K562 (cell line): ENCODE measurements at regions not wholly inside any gene's neighbourhood (a gene's known extent, or its start where the extent isn't known, plus 50 kb on each side); places are given as distances from the start of the nearest gene placed in this dataset.

Experiments used
- ATAC-seq: fragments of 200-7000 bp; cut with Tn5 transposase; 3 replicates; pipeline ENCODE4 v1.9.1; 2020; ENCODE audit warnings: moderate library complexity
- BruUV-seq: library from RNA; stranded (reverse); fragments of 400-500 nt; replicated peaks from 2 replicates; lab custom pipeline; 2021; lab: Mats Ljungman, UMichigan
- CTCF ChIA-PET: fragments of 300-600 bp; formaldehyde crosslinking; extraction: SDS; loops from one replicate; lab custom pipeline; 2021; ENCODE audit warnings: low intra/inter-chr PET ratio; lab: Yijun Ruan, JAX
- POLR2A ChIA-PET: fragments of 300-600, 350-650 bp; sonication (Branson Sonifier 250); formaldehyde crosslinking; extraction: SDS; loops from one replicate; lab custom pipeline; 2021; ENCODE audit warnings: antibody characterized with exemption, inconsistent platforms; lab: Yijun Ruan, JAX
- DNase-seq, 4 experiments: peaks; one replicate each; pipeline versions ENCODE4 v3.0.0 to v3.0.0-alpha.2; 2011 to 2018; ENCODE audit warnings: low spot score in 3 of 4, mixed read lengths in 3 of 4; ENCODE audit errors: extremely low read depth in 1 of 4
- FAIRE-seq: peaks from 2 replicates; lab custom pipeline; 2011; peaks lifted over from hg19 to GRCh38; lab: Jason Lieb, UNC
- H2AFZ ChIP-seq: 2 replicates; pipeline ENCODE4 v1.6.0; 2011; ENCODE audit warnings: low read depth, low read length, control low read depth, inconsistent platforms
- H3K27ac ChIP-seq: fragments of 200-600 bp; 3 replicates; pipeline ENCODE4 v1.8.0; 2011; ENCODE audit warnings: low read depth, mild to moderate bottlenecking, control low read depth, inconsistent platforms, low read length, moderate library complexity, mixed read lengths; ENCODE audit errors: extremely low read depth
- H3K27me3 ChIP-seq, 2 experiments: fragments of 300-600 bp in 1 of 2; 2 replicates in 1 of 2; 3 replicates in 1 of 2; pipeline versions ENCODE4 v1.6.0 to v1.8.0; 2011; ENCODE audit warnings: inconsistent platforms in 2 of 2, low read length in 2 of 2, mild to moderate bottlenecking in 1 of 2, mixed read lengths in 1 of 2, moderate library complexity in 1 of 2; ENCODE audit not compliant: control insufficient read depth in 2 of 2, insufficient read depth in 2 of 2
- H3K36me3 ChIP-seq: fragments of 300-600 bp; 3 replicates; pipeline ENCODE4 v1.8.0; 2011; ENCODE audit warnings: mild to moderate bottlenecking, low read length, inconsistent platforms; ENCODE audit not compliant: control insufficient read depth, insufficient read depth
- H3K4me1 ChIP-seq, 2 experiments: fragments of 200-600 bp in 1 of 2; replicated peaks in 1 of 2; 2 replicates in 1 of 2; 3 replicates in 1 of 2; pipeline versions ENCODE4 v1.5.1 to v1.8.0; 2011; ENCODE audit warnings: inconsistent platforms in 2 of 2, low read length in 2 of 2, mild to moderate bottlenecking in 1 of 2, mixed read lengths in 1 of 2, moderate library complexity in 1 of 2; ENCODE audit not compliant: control insufficient read depth in 2 of 2, insufficient read depth in 2 of 2
- H3K4me2 ChIP-seq: 2 replicates; pipeline ENCODE4 v1.6.1; 2011; ENCODE audit warnings: low read length, control low read depth, inconsistent platforms, mixed read lengths; ENCODE audit not compliant: insufficient read depth
- H3K4me3 ChIP-seq: fragments of 200-600 bp; sonication (generic), shearing (Covaris generic); 2 replicates; pipeline ENCODE4 v1.5.1; 2016; ENCODE audit warnings: control low read depth, inconsistent platforms
- H3K79me2 ChIP-seq: fragments of 200-600 bp; 3 replicates; pipeline ENCODE4 v1.8.0; 2011; ENCODE audit warnings: low read length, inconsistent platforms; ENCODE audit not compliant: control insufficient read depth, insufficient read depth
- H3K9ac ChIP-seq, 2 experiments: 2 replicates each; pipeline versions ENCODE4 v1.6.0 to v1.6.1; 2011; ENCODE audit warnings: low read depth in 2 of 2, low read length in 2 of 2, control low read depth in 1 of 2, inconsistent platforms in 1 of 2, mild to moderate bottlenecking in 1 of 2, mixed read lengths in 1 of 2; ENCODE audit not compliant: insufficient read depth in 1 of 2
- H3K9me1 ChIP-seq: one replicate; pipeline ENCODE4 v1.6.0; 2011; ENCODE audit warnings: inconsistent platforms, mild to moderate bottlenecking, low read length, moderate library complexity; ENCODE audit not compliant: control insufficient read depth, insufficient read depth
- H3K9me3 ChIP-seq: replicated peaks from 2 replicates; pipeline ENCODE4 v1.5.1; 2011; ENCODE audit warnings: low read depth, low read length, inconsistent platforms; ENCODE audit not compliant: control insufficient read depth, insufficient read depth
- H4K20me1 ChIP-seq: replicated peaks from 2 replicates; pipeline ENCODE4 v1.6.1; 2011; ENCODE audit warnings: low read length, inconsistent platforms, mixed read lengths; ENCODE audit not compliant: control insufficient read depth, insufficient read depth
- ETS2 ChIP-seq: IDR thresholded peaks from 2 replicates; pipeline ENCODE4 v1.6.1; 2016; ENCODE audit warnings: borderline replicate concordance, missing genetic modification characterization, mild to moderate bottlenecking, moderate library complexity, missing compliant biosample characterization; ENCODE audit not compliant: poor library complexity, severe bottlenecking
- HDGF ChIP-seq: fragments of 450-650 bp; IDR thresholded peaks from 2 replicates; pipeline ENCODE4 v1.6.1; 2016
- LARP7 ChIP-seq: fragments of 450-650 bp; IDR thresholded peaks from 2 replicates; pipeline ENCODE4 v1.6.1; 2016
- SMAD3 ChIP-seq: fragments of 450-650 bp; formaldehyde crosslinking; conservative IDR thresholded peaks from 2 replicates; pipeline ENCODE4 v1.4.0; 2020; ENCODE audit warnings: mild to moderate bottlenecking
- SMAD4 ChIP-seq: fragments of 250-450 bp; sonication (Bioruptor Pico); conservative IDR thresholded peaks from 2 replicates; pipeline ENCODE4 v1.8.0; 2021; ENCODE audit warnings: inconsistent platforms, mild to moderate bottlenecking, moderate library complexity
- SMARCC2 ChIP-seq: fragments of 450-650 bp; IDR thresholded peaks from 2 replicates; pipeline ENCODE4 v1.6.1; 2017; ENCODE audit warnings: antibody characterized with exemption, moderate library complexity, mild to moderate bottlenecking, low read depth
- SNRNP70 ChIP-seq: fragments of 200-400 bp; formaldehyde crosslinking; optimal IDR thresholded peaks from 2 replicates; pipeline ENCODE3; 2017; ENCODE audit warnings: low read depth, low read length
- ZBED1 ChIP-seq: IDR thresholded peaks from 2 replicates; pipeline ENCODE4 v1.6.1; 2014
- ZNF263 ChIP-seq: sonication (generic); formaldehyde crosslinking; IDR thresholded peaks from 2 replicates; pipeline ENCODE4 v1.8.0; 2022; ENCODE audit warnings: mild to moderate bottlenecking, missing genetic modification reagents, borderline replicate concordance
- WGBS: fragments of 100-300 bp; shearing (Covaris generic); methylation state at CpG from one replicate; pipeline ENCODE4 v1.1.6; 2016; ENCODE audit warnings: low coverage, mixed read lengths; ENCODE audit not compliant: insufficient coverage; ENCODE audit errors: missing lambda C conversion rate; 5-methylcytosine and 5-hydroxymethylcytosine counted together
- in situ Hi-C: fragments of 300-500 bp; cut with MboI; formaldehyde crosslinking; loops from 4 replicates; pipeline ENCODE4 v1.15.0; 2018; ENCODE audit warnings: inconsistent platforms, mixed read lengths
- intact Hi-C: fragments of 100-400 bp; cut with micrococcal nuclease; formaldehyde crosslinking; loops from 2 replicates; pipeline ENCODE4 v1.14.2; 2022
- TF ChIP-seq, protein P1 (sequence below): conservative IDR thresholded peaks from 2 replicates; pipeline ENCODE4 v1.6.1; 2011; ENCODE audit warnings: low read depth, mild to moderate bottlenecking, low read length; ENCODE audit not compliant: control insufficient read depth
- TF ChIP-seq, protein P2 (sequence below), 2 experiments: fragments of 450-650 bp in 1 of 2; sonication (generic) in 1 of 2; formaldehyde crosslinking in 1 of 2; IDR thresholded peaks in 1 of 2; conservative IDR thresholded peaks in 1 of 2; 2 replicates each; pipeline versions ENCODE4 v1.6.1 to v1.8.1; 2016 to 2023; ENCODE audit warnings: mild to moderate bottlenecking in 2 of 2, moderate library complexity in 2 of 2, inconsistent platforms in 1 of 2, missing genetic modification reagents in 1 of 2
- TF ChIP-seq, protein P3 (sequence below): fragments of 450-650 bp; IDR thresholded peaks from one replicate; pipeline ENCODE4 v1.6.1; 2018; ENCODE audit warnings: mild to moderate bottlenecking, moderate library complexity; ENCODE audit not compliant: partially characterized antibody

DNA sequence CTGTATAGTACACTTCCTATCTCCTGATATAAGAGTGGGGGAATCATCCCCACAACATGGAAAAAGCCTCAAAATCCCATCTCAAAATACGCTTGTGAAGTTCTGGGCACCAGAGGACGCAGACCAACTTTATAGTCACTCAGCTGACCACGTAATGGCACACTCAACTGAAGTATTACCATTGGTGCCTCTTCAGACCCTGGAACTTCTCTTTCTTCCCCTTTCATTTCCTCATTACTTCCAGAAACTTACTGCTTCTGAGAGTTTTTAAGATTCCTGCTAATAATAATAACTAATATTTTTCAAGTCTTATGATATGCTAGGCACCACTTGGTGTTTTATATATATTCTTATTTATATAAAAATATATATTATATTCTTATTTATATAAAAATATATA is 202.6 kb downstream of the PTPRC start:
- H3K27me3 ChIP-seq, result no peaks in the 10 kb centered on the region
- H3K36me3 ChIP-seq, result no peaks in the 10 kb centered on the region
- TF ChIP-seq SMAD4 (no peak), ZNF263 (CRISPR knock-in tag) (no peak)
- TF ChIP-seq, protein P1, sequence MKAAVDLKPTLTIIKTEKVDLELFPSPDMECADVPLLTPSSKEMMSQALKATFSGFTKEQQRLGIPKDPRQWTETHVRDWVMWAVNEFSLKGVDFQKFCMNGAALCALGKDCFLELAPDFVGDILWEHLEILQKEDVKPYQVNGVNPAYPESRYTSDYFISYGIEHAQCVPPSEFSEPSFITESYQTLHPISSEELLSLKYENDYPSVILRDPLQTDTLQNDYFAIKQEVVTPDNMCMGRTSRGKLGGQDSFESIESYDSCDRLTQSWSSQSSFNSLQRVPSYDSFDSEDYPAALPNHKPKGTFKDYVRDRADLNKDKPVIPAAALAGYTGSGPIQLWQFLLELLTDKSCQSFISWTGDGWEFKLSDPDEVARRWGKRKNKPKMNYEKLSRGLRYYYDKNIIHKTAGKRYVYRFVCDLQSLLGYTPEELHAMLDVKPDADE, result no peak
- no peaks in the 10 kb centered on the region for H3K4me1 ChIP-seq
- ChIA-PET POLR2A (no interaction called here), CTCF (no interaction called here)
- in situ Hi-C loops, result no loop called here
- no TSS peak for BruUV-seq
- H4K20me1 ChIP-seq, result no peaks in the 10 kb centered on the region
- ATAC-seq (no peak), FAIRE-seq (no peak), DNase-seq (no peak)
- no peak overlapping the region for H2AFZ ChIP-seq
- intact Hi-C loops, result no loop called here
- WGBS, result 2% methylated on average over 3 of the region's 3 CpGs
- H3K9me1 ChIP-seq, result no peaks in the 10 kb centered on the region
- H3K4me2 ChIP-seq, result no peak overlapping the region
- H3K79me2 ChIP-seq, result no peaks in the 10 kb centered on the region
- H3K9me3 ChIP-seq, result no peaks in the 10 kb centered on the region
- no peak overlapping the region for H3K27ac ChIP-seq
- no peak overlapping the region for H3K4me3 ChIP-seq
- no peak overlapping the region for H3K9ac ChIP-seq

DNA sequence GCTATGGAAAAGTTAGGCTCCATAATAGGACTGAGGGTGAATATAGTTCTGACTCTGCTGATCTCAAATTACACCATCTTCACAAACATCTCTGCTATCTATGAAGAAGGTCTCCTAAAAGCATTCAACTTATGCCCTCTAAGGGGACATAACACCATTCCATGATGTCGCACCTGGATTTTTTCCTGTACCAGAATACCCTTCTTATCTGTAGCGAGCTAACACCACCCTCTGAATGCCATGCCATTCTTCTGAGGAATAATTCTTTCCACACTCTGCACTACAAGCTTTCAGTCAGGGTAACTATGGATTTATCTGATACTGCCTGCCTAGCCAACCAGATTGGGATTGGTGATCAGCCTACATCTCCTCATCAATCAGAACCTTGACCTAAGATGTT is 203.8 kb downstream of the PTPRC start:
- no peak overlapping the region for H2AFZ ChIP-seq
- H3K9ac ChIP-seq, result no peak overlapping the region
- no peaks in the 10 kb centered on the region for H3K9me3 ChIP-seq
- ChIA-PET CTCF (no interaction called here), POLR2A (interaction anchor here (1.0 kb wide), 1 partner anchor 8 kb away, joined by 3 read pairs; no protein-coding TSS in a partner anchor)
- H4K20me1 ChIP-seq, result no peaks in the 10 kb centered on the region
- in situ Hi-C loops, result no loop called here
- H3K36me3 ChIP-seq, result no peaks in the 10 kb centered on the region
- H3K27me3 ChIP-seq, result no peaks in the 10 kb centered on the region
- FAIRE-seq (no peak), ATAC-seq (no peak), DNase-seq (no peak)
- H3K4me3 ChIP-seq, result no peak overlapping the region
- WGBS, result 0% methylated on average over 2 of the region's 2 CpGs
- H3K9me1 ChIP-seq, result no peaks in the 10 kb centered on the region
- BruUV-seq, result no TSS peak
- intact Hi-C loops, result no loop called here
- H3K4me1 ChIP-seq, result no peaks in the 10 kb centered on the region
- H3K4me2 ChIP-seq, result no peak overlapping the region
- no peaks in the 10 kb centered on the region for H3K79me2 ChIP-seq
- H3K27ac ChIP-seq, result no peak overlapping the region
- no peak for TF ChIP-seq LARP7
- TF ChIP-seq ETS2 (tag), result no peak
- TF ChIP-seq SMAD3, result no peak
- TF ChIP-seq ZBED1, result no peak
- TF ChIP-seq, protein P2, sequence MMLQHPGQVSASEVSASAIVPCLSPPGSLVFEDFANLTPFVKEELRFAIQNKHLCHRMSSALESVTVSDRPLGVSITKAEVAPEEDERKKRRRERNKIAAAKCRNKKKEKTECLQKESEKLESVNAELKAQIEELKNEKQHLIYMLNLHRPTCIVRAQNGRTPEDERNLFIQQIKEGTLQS (IDR thresholded peaks at IDR 0.05), result no peak
- TF ChIP-seq, protein P2 (CRISPR knock-in tag; conservative IDR thresholded peaks at IDR 0.05), result no peak
- TF ChIP-seq, protein P3, sequence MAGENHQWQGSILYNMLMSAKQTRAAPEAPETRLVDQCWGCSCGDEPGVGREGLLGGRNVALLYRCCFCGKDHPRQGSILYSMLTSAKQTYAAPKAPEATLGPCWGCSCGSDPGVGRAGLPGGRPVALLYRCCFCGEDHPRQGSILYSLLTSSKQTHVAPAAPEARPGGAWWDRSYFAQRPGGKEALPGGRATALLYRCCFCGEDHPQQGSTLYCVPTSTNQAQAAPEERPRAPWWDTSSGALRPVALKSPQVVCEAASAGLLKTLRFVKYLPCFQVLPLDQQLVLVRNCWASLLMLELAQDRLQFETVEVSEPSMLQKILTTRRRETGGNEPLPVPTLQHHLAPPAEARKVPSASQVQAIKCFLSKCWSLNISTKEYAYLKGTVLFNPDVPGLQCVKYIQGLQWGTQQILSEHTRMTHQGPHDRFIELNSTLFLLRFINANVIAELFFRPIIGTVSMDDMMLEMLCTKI, result no peak
- TF ChIP-seq SMARCC2, result no peak
- TF ChIP-seq HDGF, result no peak
- no peak for TF ChIP-seq SNRNP70
